Peyer's patch (tissue), 4 donors: ENCODE measurements at regions not wholly inside any gene's neighbourhood (a gene's known extent, or its start where the extent isn't known, plus 50 kb on each side); places are given as distances from the start of the nearest gene placed in this dataset.

Source experiments
- DNase-seq, 3 donors: peaks; one replicate each; pipeline ENCODE4 v3.0.0-alpha.2; 2017 to 2019
- H3K27ac ChIP-seq, 4 donors: fragments of 200-600 bp; sonication (generic); one replicate each; pipeline ENCODE4 v1.5.1; 2016 to 2019
- H3K27me3 ChIP-seq, 2 donors: fragments of 200-600 bp; sonication (generic); one replicate each; pipeline ENCODE4 v1.5.1; 2019
- H3K36me3 ChIP-seq, 3 donors: fragments of 200-600 bp; sonication (generic); one replicate each; pipeline ENCODE4 v1.5.1; 2016 to 2019
- H3K4me1 ChIP-seq, 4 donors: fragments of 200-600 bp; sonication (generic); one replicate each; pipeline ENCODE4 v1.5.1; 2016 to 2019
- H3K4me3 ChIP-seq, 4 donors: fragments of 200-600 bp; sonication (generic); 1 replicate in 3 of 4; 2 replicates in 1 of 4; pipeline ENCODE4 v1.5.1; 2016 to 2019; ENCODE audit warnings: mild to moderate bottlenecking in 1 of 4
- H3K9me3 ChIP-seq, 4 donors: fragments of 200-600 bp; sonication (generic); one replicate each; pipeline ENCODE4 v1.5.1; 2016 to 2019; ENCODE audit warnings: mild to moderate bottlenecking in 1 of 4
- POLR2A ChIP-seq, 2 donors: fragments of 450-650 bp; IDR thresholded peaks; one replicate each; pipeline ENCODE4 v1.5.1; 2017; ENCODE audit warnings: antibody characterized with exemption in 2 of 2, mild to moderate bottlenecking in 2 of 2, moderate library complexity in 2 of 2
- TF ChIP-seq, protein P1 (sequence below), 6 experiments: fragments of 450-650 bp in 4 of 6; fragments of 200-600 bp in 2 of 6; sonication (generic) in 1 of 6; IDR thresholded peaks; one replicate each; pipeline ENCODE4 v1.5.1; 2017 to 2019; ENCODE audit warnings: antibody characterized with exemption in 6 of 6, mild to moderate bottlenecking in 3 of 6, moderate library complexity in 1 of 6

DNA sequence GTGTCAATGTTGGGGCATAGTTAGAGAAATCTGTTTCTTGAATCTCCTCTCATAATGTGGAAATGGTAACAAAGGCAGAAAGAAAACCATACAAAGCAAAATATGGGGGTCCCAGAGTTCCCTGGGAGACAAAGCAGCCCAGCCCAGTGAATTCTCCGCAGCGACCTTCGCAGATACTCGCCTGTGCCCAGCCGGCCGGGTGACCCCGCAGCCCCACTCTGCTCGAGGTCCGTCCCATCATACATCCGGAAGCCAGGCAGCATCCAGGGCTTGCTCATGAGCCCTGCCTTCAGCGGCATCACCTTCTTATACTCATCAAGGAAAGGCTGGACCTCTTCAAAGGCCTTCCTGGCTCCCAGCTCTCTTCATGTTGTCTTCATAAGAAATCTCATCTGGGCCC lies 774.8 kb upstream of the ID2 start:
- H3K36me3 ChIP-seq: no peaks in the 10 kb centered on the region
- DNase-seq: no peak

GRCh38 chr2:7910752-7911151 lies 771.1 kb upstream of the ID2 start:
- DNase-seq: no peak
- TF ChIP-seq, protein P1, sequence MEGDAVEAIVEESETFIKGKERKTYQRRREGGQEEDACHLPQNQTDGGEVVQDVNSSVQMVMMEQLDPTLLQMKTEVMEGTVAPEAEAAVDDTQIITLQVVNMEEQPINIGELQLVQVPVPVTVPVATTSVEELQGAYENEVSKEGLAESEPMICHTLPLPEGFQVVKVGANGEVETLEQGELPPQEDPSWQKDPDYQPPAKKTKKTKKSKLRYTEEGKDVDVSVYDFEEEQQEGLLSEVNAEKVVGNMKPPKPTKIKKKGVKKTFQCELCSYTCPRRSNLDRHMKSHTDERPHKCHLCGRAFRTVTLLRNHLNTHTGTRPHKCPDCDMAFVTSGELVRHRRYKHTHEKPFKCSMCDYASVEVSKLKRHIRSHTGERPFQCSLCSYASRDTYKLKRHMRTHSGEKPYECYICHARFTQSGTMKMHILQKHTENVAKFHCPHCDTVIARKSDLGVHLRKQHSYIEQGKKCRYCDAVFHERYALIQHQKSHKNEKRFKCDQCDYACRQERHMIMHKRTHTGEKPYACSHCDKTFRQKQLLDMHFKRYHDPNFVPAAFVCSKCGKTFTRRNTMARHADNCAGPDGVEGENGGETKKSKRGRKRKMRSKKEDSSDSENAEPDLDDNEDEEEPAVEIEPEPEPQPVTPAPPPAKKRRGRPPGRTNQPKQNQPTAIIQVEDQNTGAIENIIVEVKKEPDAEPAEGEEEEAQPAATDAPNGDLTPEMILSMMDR (IDR thresholded peaks at IDR 0.05): no peak
- TF ChIP-seq POLR2A (IDR thresholded peaks at IDR 0.05): no peak
- H3K4me1 ChIP-seq: no peaks in the 10 kb centered on the region
- H3K27ac ChIP-seq: no peak overlapping the region
- H3K4me3 ChIP-seq: no peak overlapping the region
- H3K36me3 ChIP-seq: no peaks in the 10 kb centered on the region
- H3K27me3 ChIP-seq: no peaks in the 10 kb centered on the region
- H3K9me3 ChIP-seq: no peaks in the 10 kb centered on the region

More for the DNA sequence above, 774.8 kb upstream of the ID2 start:
- Histone ChIP-seq H3K4me1 (no peaks in the 10 kb centered on the region), H3K27me3 (no peaks in the 10 kb centered on the region), H3K4me3 (no peak overlapping the region), H3K9me3 (no peaks in the 10 kb centered on the region), H3K27ac (no peak overlapping the region)
- TF ChIP-seq POLR2A (IDR thresholded peaks at IDR 0.05): no peak
- TF ChIP-seq, protein P1 (IDR thresholded peaks at IDR 0.05): no peak

- H3K27me3 ChIP-seq: no peaks in the 10 kb centered on the region
- H3K4me3 ChIP-seq: no peak overlapping the region
- no peak for DNase-seq
- no peaks in the 10 kb centered on the region for H3K4me1 ChIP-seq
- H3K36me3 ChIP-seq: no peaks in the 10 kb centered on the region
- H3K27ac ChIP-seq: no peak overlapping the region
- TF ChIP-seq POLR2A (IDR thresholded peaks at IDR 0.05): no peak
- TF ChIP-seq, protein P1 (IDR thresholded peaks at IDR 0.05): no peak
- no peaks in the 10 kb centered on the region for H3K9me3 ChIP-seq
These were observed 770.7 kb upstream of the ID2 start for GRCh38 chr2:7911196-7911595.

GRCh38 chr2:7913974-7914373 lies 767.9 kb upstream of the ID2 start:
- Histone ChIP-seq H3K9me3 (no peaks in the 10 kb centered on the region), H3K27me3 (no peaks in the 10 kb centered on the region), H3K4me3 (no peak overlapping the region), H3K4me1 (no peaks in the 10 kb centered on the region), H3K27ac (no peak overlapping the region), H3K36me3 (no peaks in the 10 kb centered on the region)
- no peak for DNase-seq
- TF ChIP-seq, protein P1 (IDR thresholded peaks at IDR 0.05): no peak
- no peak for TF ChIP-seq POLR2A (IDR thresholded peaks at IDR 0.05)

DNA sequence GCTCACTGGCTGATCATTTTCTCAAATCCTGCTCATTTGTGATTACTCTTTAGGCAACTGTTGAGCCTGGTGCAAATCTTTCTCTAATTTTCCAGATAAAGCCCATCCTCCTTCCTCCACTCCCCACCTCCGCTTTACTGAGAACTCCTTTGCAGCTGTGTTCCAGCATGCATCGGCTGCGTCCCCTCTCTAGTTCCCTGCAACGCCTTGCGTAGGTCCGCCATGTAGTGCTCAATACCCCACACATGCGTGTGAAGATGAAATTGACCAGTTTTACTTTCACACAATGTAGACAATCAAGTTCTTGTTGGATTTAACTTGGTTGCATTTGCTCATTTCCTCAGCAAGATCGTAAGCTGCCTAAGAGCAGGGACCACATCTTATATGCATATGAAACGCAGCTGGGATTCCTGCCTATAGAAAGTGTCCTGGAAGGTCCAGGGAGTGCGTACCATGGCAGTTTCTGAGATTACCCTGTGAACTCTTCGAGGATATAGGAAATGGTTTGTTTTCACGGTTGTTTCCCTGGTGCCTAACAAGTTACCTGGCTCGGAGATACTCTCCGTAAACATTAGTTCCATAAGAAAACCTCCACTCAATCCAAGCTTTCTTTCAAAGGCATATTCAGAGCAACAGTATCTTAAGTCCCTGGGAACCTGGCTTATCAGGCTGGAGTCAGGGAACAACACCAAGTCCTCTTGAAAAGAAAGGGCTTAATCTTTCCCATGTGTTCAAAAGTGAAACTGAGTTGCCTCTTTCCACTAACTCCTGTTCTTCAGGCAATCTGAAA lies 766.4 kb upstream of the ID2 start:
- no peaks in the 10 kb centered on the region for H3K27me3 ChIP-seq
- H3K27ac ChIP-seq: no peak overlapping the region
- no peaks in the 10 kb centered on the region for H3K9me3 ChIP-seq
- H3K4me3 ChIP-seq: peak overlapping the region in 1 of 4 donors; percentile 17
- no peak for TF ChIP-seq POLR2A (IDR thresholded peaks at IDR 0.05)
- TF ChIP-seq, protein P1 (IDR thresholded peaks at IDR 0.05): no peak
- no peaks in the 10 kb centered on the region for H3K4me1 ChIP-seq
- H3K36me3 ChIP-seq: no peaks in the 10 kb centered on the region
- DNase-seq: no peak
